GM03348 (cell line): ENCODE measurements at regions not wholly inside any gene's neighbourhood (a gene's known extent, or its start where the extent isn't known, plus 50 kb on each side); places are given as distances from the start of the nearest gene placed in this dataset.

Experiments
- DNase-seq: peaks from one replicate; pipeline ENCODE4 v3.0.0; 2012; ENCODE audit warnings: low spot score

GRCh38 chr9:78866207-78867132, 569.5 kb downstream of the PSAT1 start:
- peak; percentile 78 for DNase-seq

GRCh38 chr9:78871086-78871451, 574.1 kb downstream of the PSAT1 start:
- no peak for DNase-seq

GRCh38 chr9:78871452-78872331, 574.8 kb downstream of the PSAT1 start:
- peak; percentile 56 for DNase-seq

- no peak for DNase-seq
Measured at GRCh38 chr9:78874061-78874460, 577.1 kb downstream of the PSAT1 start.

GRCh38 chr9:78879324-78880100, 582.6 kb downstream of the PSAT1 start:
- DNase-seq, result no peak

GRCh38 chr9:78881295-78881694, 584.4 kb downstream of the PSAT1 start:
- no peak for DNase-seq

GRCh38 chr9:78882481-78882880, 585.6 kb downstream of the PSAT1 start:
- no peak for DNase-seq

GRCh38 chr9:78884611-78885150, 587.8 kb downstream of the PSAT1 start:
- no peak for DNase-seq

GRCh38 chr9:78892182-78892581, 595.3 kb downstream of the PSAT1 start:
- no peak for DNase-seq

- no peak for DNase-seq
Measured at GRCh38 chr9:78892769-78893168, 595.8 kb downstream of the PSAT1 start.

GRCh38 chr9:78893774-78894401, 597.0 kb downstream of the PSAT1 start:
- no peak for DNase-seq

GRCh38 chr9:78896479-78896878, 599.6 kb downstream of the PSAT1 start:
- no peak for DNase-seq

- DNase-seq, result no peak
Measured at GRCh38 chr9:78898234-78898633, 601.3 kb downstream of the PSAT1 start.

- DNase-seq, result no peak
Measured at GRCh38 chr9:78899006-78899405, 602.1 kb downstream of the PSAT1 start.

- DNase-seq, result no peak
Measured at GRCh38 chr9:78900500-78900899, 603.6 kb downstream of the PSAT1 start.

- DNase-seq, result no peak
Measured at GRCh38 chr9:78902051-78902450, 605.1 kb downstream of the PSAT1 start.

- no peak for DNase-seq
Measured at GRCh38 chr9:78903581-78903980, 606.7 kb downstream of the PSAT1 start.

GRCh38 chr9:78904686-78905085, 607.8 kb downstream of the PSAT1 start:
- DNase-seq, result no peak

- DNase-seq, result no peak
Measured at GRCh38 chr9:78905387-78905786, 608.5 kb downstream of the PSAT1 start.

GRCh38 chr9:78905986-78906755, 609.2 kb downstream of the PSAT1 start:
- no peak for DNase-seq

GRCh38 chr9:78909566-78909965, 612.6 kb downstream of the PSAT1 start:
- no peak for DNase-seq
